Gastrocnemius medialis (tissue), 4 donors: ENCODE measurements at regions not wholly inside any gene's neighbourhood (a gene's known extent, or its start where the extent isn't known, plus 50 kb on each side); places are given as distances from the start of the nearest gene placed in this dataset.

Experiments
- ATAC-seq, 2 donors: fragments of 150-250 bp; one replicate each; pipeline ENCODE4 v1.9.1; 2016
- DNase-seq, 2 donors: peaks; one replicate each; pipeline ENCODE4 v3.0.0-alpha.2; 2019
- H3K27ac ChIP-seq, 4 donors: fragments of 200-600 bp; sonication (generic); 1 replicate in 1 of 4; 2 replicates in 3 of 4; pipeline ENCODE4 v1.5.1; 2016 to 2018; ENCODE audit warnings: mild to moderate bottlenecking in 2 of 4, moderate library complexity in 1 of 4
- H3K27me3 ChIP-seq, 3 donors: fragments of 200-600 bp; sonication (generic) in 2 of 3; 1 replicate in 1 of 3; 2 replicates in 2 of 3; pipeline versions ENCODE4 v1.5.1 to v1.6.0; 2016 to 2019; ENCODE audit warnings: mild to moderate bottlenecking in 1 of 3, moderate library complexity in 1 of 3
- H3K36me3 ChIP-seq, 2 donors: fragments of 200-600 bp; sonication (generic) in 1 of 2; one replicate each; pipeline ENCODE4 v1.5.1; 2017 to 2018
- H3K4me1 ChIP-seq, 2 donors: fragments of 200-600 bp; sonication (generic) in 1 of 2; one replicate each; pipeline ENCODE4 v1.5.1; 2016 to 2017; ENCODE audit warnings: mild to moderate bottlenecking in 2 of 2
- H3K4me3 ChIP-seq, 4 donors: fragments of 200-600 bp; sonication (generic) in 3 of 4; 1 replicate in 1 of 4; 2 replicates in 3 of 4; pipeline ENCODE4 v1.5.1; 2016 to 2019; ENCODE audit warnings: mild to moderate bottlenecking in 2 of 4
- H3K9me3 ChIP-seq, 3 donors: fragments of 200-600 bp; sonication (generic) in 2 of 3; 1 replicate in 1 of 3; 2 replicates in 2 of 3; pipeline ENCODE4 v1.5.1; 2016 to 2019
- POLR2A ChIP-seq, 2 donors: fragments of 450-650 bp; IDR thresholded peaks; one replicate each; pipeline ENCODE4 v1.6.1; 2017; ENCODE audit warnings: antibody characterized with exemption in 2 of 2, mild to moderate bottlenecking in 2 of 2, moderate library complexity in 2 of 2
- in situ Hi-C, 4 donors: fragments of 200-750 bp; cut with MboI; loops; one replicate each; pipeline versions ENCODE4 v1.15.0 to v1.8.0; 2017; ENCODE audit warnings: low sequenced_read_pairs in 4 of 4
- intact Hi-C: fragments of 100-400 bp; cut with DNase I; formaldehyde crosslinking; loops from one replicate; pipeline ENCODE4 v1.15.1; 2023; ENCODE audit warnings: low total_unique reads
- TF ChIP-seq, protein P1 (sequence below), 5 experiments: fragments of 450-650 bp in 3 of 5; fragments of 200-600 bp in 2 of 5; sonication (generic) in 2 of 5; IDR thresholded peaks in 4 of 5; conservative IDR thresholded peaks in 1 of 5; 1 replicate in 4 of 5; 2 replicates in 1 of 5; pipeline ENCODE4 v1.5.1; 2016 to 2019; ENCODE audit warnings: antibody characterized with exemption in 5 of 5, mild to moderate bottlenecking in 3 of 5, moderate library complexity in 3 of 5

DNA sequence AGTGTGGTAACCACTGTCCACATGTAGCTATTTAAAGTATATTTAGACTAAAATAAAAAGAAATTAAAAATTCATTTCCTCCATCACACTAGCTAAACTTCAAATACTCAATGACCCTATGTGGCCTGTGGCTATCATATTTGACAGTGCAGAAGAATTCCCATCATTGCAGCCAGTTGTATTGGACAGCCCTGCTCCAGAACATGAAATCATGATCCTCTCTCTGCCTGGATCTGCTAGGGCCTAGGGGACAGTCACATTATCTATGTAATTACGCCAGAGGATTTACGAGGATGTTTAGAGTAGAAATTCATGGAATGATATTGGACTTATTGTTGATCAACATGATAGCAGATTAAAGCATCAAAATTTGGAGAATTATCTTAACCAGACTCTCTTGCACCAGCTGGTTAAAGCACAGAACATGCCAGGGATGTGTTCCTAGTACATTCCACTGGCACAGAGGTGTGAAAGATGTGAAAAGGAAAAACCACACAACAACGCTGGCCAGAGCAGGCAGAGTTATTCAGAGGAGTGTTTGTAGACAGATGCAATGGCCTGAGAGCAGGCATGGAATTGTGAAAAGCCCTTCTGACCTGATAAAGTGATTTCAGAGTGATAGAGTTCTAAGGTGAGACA, 108.9 kb upstream of the STARD13 start:
- Histone ChIP-seq H3K27ac (peak overlapping the region in 1 of 4 donors; percentile 7), H3K4me3 (no peak overlapping the region), H3K27me3 (no peaks in the 10 kb centered on the region), H3K9me3 (no peaks in the 10 kb centered on the region), H3K4me1 (peaks cover 0 to 6% of the 10 kb centered on the region in 2 donors), H3K36me3 (no peaks in the 10 kb centered on the region)
- in situ Hi-C loops (no loop called here), intact Hi-C loops (no loop called here)
- ATAC-seq (peak in 1 of 2 donors; percentile 77), DNase-seq (no peak)
- TF ChIP-seq POLR2A (IDR thresholded peaks at IDR 0.05) = no peak
- TF ChIP-seq, protein P1, sequence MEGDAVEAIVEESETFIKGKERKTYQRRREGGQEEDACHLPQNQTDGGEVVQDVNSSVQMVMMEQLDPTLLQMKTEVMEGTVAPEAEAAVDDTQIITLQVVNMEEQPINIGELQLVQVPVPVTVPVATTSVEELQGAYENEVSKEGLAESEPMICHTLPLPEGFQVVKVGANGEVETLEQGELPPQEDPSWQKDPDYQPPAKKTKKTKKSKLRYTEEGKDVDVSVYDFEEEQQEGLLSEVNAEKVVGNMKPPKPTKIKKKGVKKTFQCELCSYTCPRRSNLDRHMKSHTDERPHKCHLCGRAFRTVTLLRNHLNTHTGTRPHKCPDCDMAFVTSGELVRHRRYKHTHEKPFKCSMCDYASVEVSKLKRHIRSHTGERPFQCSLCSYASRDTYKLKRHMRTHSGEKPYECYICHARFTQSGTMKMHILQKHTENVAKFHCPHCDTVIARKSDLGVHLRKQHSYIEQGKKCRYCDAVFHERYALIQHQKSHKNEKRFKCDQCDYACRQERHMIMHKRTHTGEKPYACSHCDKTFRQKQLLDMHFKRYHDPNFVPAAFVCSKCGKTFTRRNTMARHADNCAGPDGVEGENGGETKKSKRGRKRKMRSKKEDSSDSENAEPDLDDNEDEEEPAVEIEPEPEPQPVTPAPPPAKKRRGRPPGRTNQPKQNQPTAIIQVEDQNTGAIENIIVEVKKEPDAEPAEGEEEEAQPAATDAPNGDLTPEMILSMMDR (IDR thresholded peaks at IDR 0.05 in 4 of 5, conservative IDR thresholded peaks at IDR 0.05 in 1 of 5) = no peak

DNA sequence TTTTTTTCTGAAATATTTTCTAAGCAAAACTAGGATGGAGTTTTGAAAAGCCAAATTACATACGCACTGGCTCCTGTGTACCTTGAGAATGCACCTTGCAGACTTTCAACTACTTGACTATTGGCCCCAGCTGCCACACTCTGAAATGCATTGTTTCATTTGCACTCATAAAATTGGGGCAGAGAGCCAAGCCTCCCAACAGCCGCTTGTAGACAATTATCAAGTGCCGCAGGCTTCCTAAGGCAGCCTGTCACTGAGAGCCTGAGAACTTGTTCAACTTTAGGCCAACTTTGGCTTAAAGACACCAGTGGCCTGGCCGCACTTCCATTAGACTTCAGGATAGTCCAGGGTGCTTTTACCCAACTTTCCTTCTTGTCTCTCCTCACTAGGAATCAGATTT, 115.7 kb upstream of the STARD13 start:
- no peak for TF ChIP-seq POLR2A (IDR thresholded peaks at IDR 0.05)
- TF ChIP-seq, protein P1 (IDR thresholded peaks at IDR 0.05 in 4 of 5, conservative IDR thresholded peaks at IDR 0.05 in 1 of 5) = no peak
- Histone ChIP-seq H3K4me1 (no peaks in the 10 kb centered on the region), H3K36me3 (no peaks in the 10 kb centered on the region), H3K9me3 (no peaks in the 10 kb centered on the region), H3K27ac (no peak overlapping the region), H3K27me3 (no peaks in the 10 kb centered on the region), H3K4me3 (no peak overlapping the region)
- in situ Hi-C loops = no loop called here
- DNase-seq (no peak), ATAC-seq (no peak)
- intact Hi-C loops = no loop called here

DNA sequence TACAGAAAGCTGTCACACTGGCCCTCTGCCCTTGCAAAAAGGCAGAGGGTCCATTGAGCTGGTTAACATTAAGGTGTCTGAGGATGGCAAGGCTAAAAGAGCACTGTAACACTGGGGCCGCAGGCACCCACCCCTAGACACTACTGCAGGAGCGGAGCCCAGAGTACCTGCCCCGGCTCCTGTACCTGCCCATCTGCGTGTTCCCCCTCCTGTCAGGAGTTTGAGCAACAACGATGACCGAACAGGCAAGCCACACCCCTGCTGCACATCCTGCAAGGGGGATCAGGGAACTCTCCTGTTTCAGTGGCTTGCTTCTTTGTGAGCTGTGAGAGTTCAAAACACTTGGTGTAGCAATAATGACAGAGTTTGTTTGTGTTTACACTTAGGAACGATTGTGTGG, 117.4 kb upstream of the STARD13 start:
- H3K36me3 ChIP-seq = no peaks in the 10 kb centered on the region
- H3K27me3 ChIP-seq = no peaks in the 10 kb centered on the region
- no peaks in the 10 kb centered on the region for H3K9me3 ChIP-seq
- intact Hi-C loops (no loop called here), in situ Hi-C loops (no loop called here)
- TF ChIP-seq POLR2A (IDR thresholded peaks at IDR 0.05) = no peak
- TF ChIP-seq, protein P1 (IDR thresholded peaks at IDR 0.05 in 4 of 5, conservative IDR thresholded peaks at IDR 0.05 in 1 of 5) = no peak
- H3K4me3 ChIP-seq = no peak overlapping the region
- no peak for ATAC-seq
- no peaks in the 10 kb centered on the region for H3K4me1 ChIP-seq
- H3K27ac ChIP-seq = no peak overlapping the region
- DNase-seq = no peak

DNA sequence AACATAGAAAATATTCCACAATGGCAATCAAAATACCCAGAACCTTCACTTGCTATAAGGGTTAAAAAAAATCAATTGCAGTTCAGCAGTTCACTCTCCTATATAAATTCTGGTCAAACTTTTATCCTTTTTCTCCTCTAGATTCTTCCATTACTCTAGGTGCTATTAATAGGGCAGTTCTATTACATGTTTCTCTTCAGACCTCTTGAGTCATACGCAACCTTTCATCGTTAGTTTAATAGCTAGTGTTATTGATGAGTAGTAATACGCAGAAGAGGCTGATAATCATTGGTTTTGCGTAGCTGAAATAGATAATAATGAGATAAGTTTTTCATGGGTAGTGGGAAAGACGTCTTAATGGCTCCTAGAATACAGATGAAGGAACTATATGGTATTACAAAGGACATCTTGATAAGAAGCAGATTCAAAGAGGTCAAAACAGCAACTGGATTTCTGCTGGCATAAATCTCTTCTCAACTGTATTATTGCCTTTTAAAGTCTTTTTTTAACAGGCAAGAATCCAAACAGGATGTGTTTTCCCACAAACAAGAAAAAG, 118.3 kb upstream of the STARD13 start:
- no peak overlapping the region for H3K27ac ChIP-seq
- intact Hi-C loops = no loop called here
- in situ Hi-C loops = no loop called here
- DNase-seq = no peak
- H3K36me3 ChIP-seq = no peaks in the 10 kb centered on the region
- TF ChIP-seq POLR2A (IDR thresholded peaks at IDR 0.05) = no peak
- TF ChIP-seq, protein P1 (IDR thresholded peaks at IDR 0.05 in 4 of 5, conservative IDR thresholded peaks at IDR 0.05 in 1 of 5) = no peak
- H3K4me3 ChIP-seq = no peak overlapping the region
- H3K4me1 ChIP-seq = no peaks in the 10 kb centered on the region
- H3K9me3 ChIP-seq = no peaks in the 10 kb centered on the region
- H3K27me3 ChIP-seq = no peaks in the 10 kb centered on the region
- ATAC-seq = no peak

DNA sequence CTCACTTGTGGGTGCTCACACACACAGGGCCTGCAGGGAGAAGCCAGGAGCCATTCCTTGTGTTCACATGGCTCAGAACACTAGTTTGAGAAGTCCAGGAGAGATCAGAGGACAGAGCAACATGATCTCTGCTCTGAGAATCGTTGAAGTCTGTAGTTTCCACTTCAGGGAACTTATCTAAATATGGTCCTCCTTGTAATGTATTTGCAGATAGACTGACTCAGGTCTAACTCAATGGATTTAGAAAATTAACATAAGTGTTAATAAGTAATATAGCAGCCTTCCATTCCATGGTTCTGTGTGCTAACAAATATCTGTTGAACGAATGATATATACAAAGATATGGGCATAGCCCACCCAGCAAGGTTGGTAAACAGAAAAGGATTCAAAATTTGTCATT, 119.8 kb upstream of the STARD13 start:
- Histone ChIP-seq H3K36me3 (no peaks in the 10 kb centered on the region), H3K4me1 (no peaks in the 10 kb centered on the region), H3K9me3 (no peaks in the 10 kb centered on the region), H3K27me3 (no peaks in the 10 kb centered on the region), H3K27ac (no peak overlapping the region), H3K4me3 (no peak overlapping the region)
- ATAC-seq = no peak
- no peak for TF ChIP-seq POLR2A (IDR thresholded peaks at IDR 0.05)
- TF ChIP-seq, protein P1 (IDR thresholded peaks at IDR 0.05 in 4 of 5, conservative IDR thresholded peaks at IDR 0.05 in 1 of 5) = no peak
- in situ Hi-C loops (no loop called here), intact Hi-C loops (no loop called here)
- DNase-seq = no peak
